ENCODE measurements at regions not wholly inside any gene's neighbourhood (a gene's known extent, or its start where the extent isn't known, plus 50 kb on each side); places are given as distances from the start of the nearest gene placed in this dataset.

DNA sequence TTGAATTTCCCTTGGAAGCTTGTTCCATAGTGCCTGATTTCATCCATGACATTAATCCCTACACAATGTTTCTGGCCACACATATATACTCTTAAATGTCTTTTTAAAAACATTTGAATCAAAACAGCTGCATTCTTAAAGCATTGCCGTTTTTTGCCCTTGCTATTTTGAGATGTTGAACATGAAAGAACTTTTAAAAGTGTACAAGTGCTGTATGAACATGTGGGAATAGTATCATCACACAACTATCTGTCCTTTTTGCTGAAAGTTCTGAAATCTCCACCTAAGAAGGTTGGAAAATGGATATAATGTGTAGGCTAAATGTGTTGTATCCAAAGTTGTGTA lies 318.7 kb upstream of the UBE2E3 start:
- H3K36me3 ChIP-seq (ENCODE audit: low read length) = no peaks in the 10 kb centered on the region
- TF ChIP-seq EZH2phosphoT487 (conservative IDR thresholded peaks at IDR 0.05; ENCODE audit: low read length) = no peak
- TF ChIP-seq, protein P1, sequence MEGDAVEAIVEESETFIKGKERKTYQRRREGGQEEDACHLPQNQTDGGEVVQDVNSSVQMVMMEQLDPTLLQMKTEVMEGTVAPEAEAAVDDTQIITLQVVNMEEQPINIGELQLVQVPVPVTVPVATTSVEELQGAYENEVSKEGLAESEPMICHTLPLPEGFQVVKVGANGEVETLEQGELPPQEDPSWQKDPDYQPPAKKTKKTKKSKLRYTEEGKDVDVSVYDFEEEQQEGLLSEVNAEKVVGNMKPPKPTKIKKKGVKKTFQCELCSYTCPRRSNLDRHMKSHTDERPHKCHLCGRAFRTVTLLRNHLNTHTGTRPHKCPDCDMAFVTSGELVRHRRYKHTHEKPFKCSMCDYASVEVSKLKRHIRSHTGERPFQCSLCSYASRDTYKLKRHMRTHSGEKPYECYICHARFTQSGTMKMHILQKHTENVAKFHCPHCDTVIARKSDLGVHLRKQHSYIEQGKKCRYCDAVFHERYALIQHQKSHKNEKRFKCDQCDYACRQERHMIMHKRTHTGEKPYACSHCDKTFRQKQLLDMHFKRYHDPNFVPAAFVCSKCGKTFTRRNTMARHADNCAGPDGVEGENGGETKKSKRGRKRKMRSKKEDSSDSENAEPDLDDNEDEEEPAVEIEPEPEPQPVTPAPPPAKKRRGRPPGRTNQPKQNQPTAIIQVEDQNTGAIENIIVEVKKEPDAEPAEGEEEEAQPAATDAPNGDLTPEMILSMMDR (IDR thresholded peaks at IDR 0.05; ENCODE audit: insufficient read depth, low read length, poor library complexity, severe bottlenecking) = no peak
- no peak overlapping the region for H3K4me3 ChIP-seq (ENCODE audit: insufficient read depth, low read length, poor library complexity, severe bottlenecking)
- no peaks in the 10 kb centered on the region for H3K79me2 ChIP-seq (ENCODE audit: insufficient read depth, low read length)
- H3K9ac ChIP-seq (ENCODE audit: low read length) = no peak overlapping the region
- H4K20me1 ChIP-seq (ENCODE audit: low read depth, low read length) = no peaks in the 10 kb centered on the region
- H3K9me2 ChIP-seq (replicated peaks; ENCODE audit: insufficient read depth, low read length) = no peaks in the 10 kb centered on the region
- no peaks in the 10 kb centered on the region for H3K27me3 ChIP-seq (ENCODE audit: low read length)
- H3K9me3 ChIP-seq (ENCODE audit: insufficient read depth, low read length) = no peaks in the 10 kb centered on the region
- H3F3A ChIP-seq (ENCODE audit: insufficient read depth) = no peaks in the 10 kb centered on the region
- no peak overlapping the region for H3K27ac ChIP-seq (ENCODE audit: low read depth, low read length)
- no peak overlapping the region for H2AFZ ChIP-seq (ENCODE audit: low read depth, low read length, severe bottlenecking)
- H3K4me2 ChIP-seq (ENCODE audit: low read depth, low read length, poor library complexity, severe bottlenecking) = no peak overlapping the region

DNA sequence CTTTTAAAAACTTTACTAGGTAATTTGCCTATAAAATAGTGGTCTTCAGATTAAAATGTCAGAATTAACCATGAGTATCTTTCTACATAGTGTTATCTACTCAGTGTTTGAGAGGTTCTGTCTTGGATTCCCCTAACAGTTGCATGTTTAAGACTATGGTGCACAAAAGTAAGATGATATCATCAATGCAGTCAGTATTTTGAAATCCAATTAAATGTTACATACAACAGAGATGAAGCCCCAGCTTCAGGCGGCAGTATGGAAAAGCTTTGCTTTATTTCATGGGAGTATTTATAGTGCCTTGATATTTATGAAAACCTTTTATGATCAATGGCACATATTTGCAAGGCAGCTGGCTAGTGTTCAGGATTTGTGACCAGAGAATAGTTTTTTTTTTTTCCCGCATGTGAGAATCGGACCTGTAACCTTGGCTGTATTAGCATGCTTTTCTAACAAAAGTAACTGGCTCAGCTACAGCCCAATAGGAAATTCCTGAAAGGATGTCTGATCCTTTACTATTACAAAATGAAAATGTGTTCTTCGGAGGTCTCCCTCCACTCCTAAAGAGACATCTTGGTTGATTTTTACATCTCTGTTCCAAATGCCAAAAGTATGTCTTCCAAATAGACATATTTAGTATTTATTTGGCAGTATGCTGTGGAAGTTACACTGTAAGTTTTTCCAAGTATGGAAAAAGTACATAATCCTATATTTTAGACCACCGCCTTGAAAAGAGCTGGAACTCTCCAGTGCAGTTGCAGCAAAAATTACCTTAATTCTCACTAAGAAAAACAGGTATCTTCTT lies 319.3 kb upstream of the UBE2E3 start:
- no peaks in the 10 kb centered on the region for H3K9me3 ChIP-seq (ENCODE audit: insufficient read depth, low read length)
- H3K4me3 ChIP-seq (ENCODE audit: insufficient read depth, low read length, poor library complexity, severe bottlenecking) = no peak overlapping the region
- H3K36me3 ChIP-seq (ENCODE audit: low read length) = no peaks in the 10 kb centered on the region
- no peaks in the 10 kb centered on the region for H3K27me3 ChIP-seq (ENCODE audit: low read length)
- H4K20me1 ChIP-seq (ENCODE audit: low read depth, low read length) = no peaks in the 10 kb centered on the region
- no peak overlapping the region for H2AFZ ChIP-seq (ENCODE audit: low read depth, low read length, severe bottlenecking)
- no peaks in the 10 kb centered on the region for H3F3A ChIP-seq (ENCODE audit: insufficient read depth)
- H3K79me2 ChIP-seq (ENCODE audit: insufficient read depth, low read length) = no peaks in the 10 kb centered on the region
- no peak overlapping the region for H3K4me2 ChIP-seq (ENCODE audit: low read depth, low read length, poor library complexity, severe bottlenecking)
- TF ChIP-seq EZH2phosphoT487 (conservative IDR thresholded peaks at IDR 0.05; ENCODE audit: low read length) = no peak
- H3K9me2 ChIP-seq (replicated peaks; ENCODE audit: insufficient read depth, low read length) = no peaks in the 10 kb centered on the region
- no peak overlapping the region for H3K27ac ChIP-seq (ENCODE audit: low read depth, low read length)
- H3K9ac ChIP-seq (ENCODE audit: low read length) = no peak overlapping the region

DNA sequence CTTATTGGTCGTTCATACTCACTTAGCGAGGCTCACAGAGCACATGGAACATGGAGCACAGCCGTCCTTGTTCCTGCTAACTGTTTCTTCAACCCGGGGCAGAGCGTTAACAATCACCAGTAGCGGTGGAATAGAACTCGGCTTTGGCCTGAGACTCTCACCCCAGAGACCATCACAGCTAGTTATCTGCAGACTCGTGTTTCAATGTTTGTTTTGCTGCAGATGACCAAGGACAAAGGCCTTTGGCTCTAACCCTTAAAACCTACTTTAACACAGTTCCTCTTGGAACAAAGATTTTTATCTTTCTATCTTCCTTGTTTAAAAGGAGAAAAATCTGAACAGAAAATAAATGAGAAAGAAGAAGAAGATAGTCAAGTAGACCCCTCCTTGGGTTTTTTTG lies 320.2 kb upstream of the UBE2E3 start:
- H3K27ac ChIP-seq (ENCODE audit: low read depth, low read length) = no peak overlapping the region
- no peaks in the 10 kb centered on the region for H3F3A ChIP-seq (ENCODE audit: insufficient read depth)
- no peaks in the 10 kb centered on the region for H3K9me2 ChIP-seq (replicated peaks; ENCODE audit: insufficient read depth, low read length)
- H3K9ac ChIP-seq (ENCODE audit: low read length) = no peak overlapping the region
- H3K9me3 ChIP-seq (ENCODE audit: insufficient read depth, low read length) = no peaks in the 10 kb centered on the region
- H4K20me1 ChIP-seq (ENCODE audit: low read depth, low read length) = no peaks in the 10 kb centered on the region
- H3K79me2 ChIP-seq (ENCODE audit: insufficient read depth, low read length) = no peaks in the 10 kb centered on the region
- H3K4me2 ChIP-seq (ENCODE audit: low read depth, low read length, poor library complexity, severe bottlenecking) = no peak overlapping the region
- TF ChIP-seq, protein P1 (IDR thresholded peaks at IDR 0.05; ENCODE audit: insufficient read depth, low read length, poor library complexity, severe bottlenecking) = no peak
- no peak for TF ChIP-seq EZH2phosphoT487 (conservative IDR thresholded peaks at IDR 0.05; ENCODE audit: low read length)
- no peaks in the 10 kb centered on the region for H3K27me3 ChIP-seq (ENCODE audit: low read length)
- no peak overlapping the region for H2AFZ ChIP-seq (ENCODE audit: low read depth, low read length, severe bottlenecking)
- H3K36me3 ChIP-seq (ENCODE audit: low read length) = no peaks in the 10 kb centered on the region
- H3K4me3 ChIP-seq (ENCODE audit: insufficient read depth, low read length, poor library complexity, severe bottlenecking) = no peak overlapping the region

DNA sequence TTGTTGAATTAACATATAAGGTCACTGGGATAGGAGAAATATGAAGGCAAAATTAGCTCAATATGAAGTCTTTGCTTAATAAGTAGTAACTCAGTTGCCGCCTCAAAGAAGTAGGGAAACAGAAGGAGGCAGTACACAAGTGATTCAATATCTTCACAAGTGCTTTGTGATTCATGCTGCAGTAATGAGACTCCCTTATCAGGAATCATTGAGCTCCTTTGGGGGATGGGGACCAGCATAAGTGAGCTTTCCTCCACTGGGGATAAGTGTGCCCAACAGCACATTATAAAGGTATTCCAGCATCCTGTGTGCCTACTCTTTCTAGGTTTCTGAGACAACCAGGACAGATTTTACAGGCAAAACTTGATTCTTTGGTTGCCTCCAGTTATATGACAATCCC lies 323.4 kb upstream of the UBE2E3 start:
- Histone ChIP-seq H3K4me2 (ENCODE audit: low read depth, low read length, poor library complexity, severe bottlenecking) (no peak overlapping the region), H3K27ac (ENCODE audit: low read depth, low read length) (no peak overlapping the region), H3K9ac (ENCODE audit: low read length) (no peak overlapping the region), H3K27me3 (ENCODE audit: low read length) (no peaks in the 10 kb centered on the region), H3F3A (ENCODE audit: insufficient read depth) (no peaks in the 10 kb centered on the region), H3K9me3 (ENCODE audit: insufficient read depth, low read length) (no peaks in the 10 kb centered on the region), H3K36me3 (ENCODE audit: low read length) (no peaks in the 10 kb centered on the region), H4K20me1 (ENCODE audit: low read depth, low read length) (no peaks in the 10 kb centered on the region), H2AFZ (ENCODE audit: low read depth, low read length, severe bottlenecking) (no peak overlapping the region), H3K79me2 (ENCODE audit: insufficient read depth, low read length) (no peaks in the 10 kb centered on the region), H3K4me3 (ENCODE audit: insufficient read depth, low read length, poor library complexity, severe bottlenecking) (no peak overlapping the region), H3K9me2 (replicated peaks; ENCODE audit: insufficient read depth, low read length) (no peaks in the 10 kb centered on the region)
- TF ChIP-seq, protein P1 (IDR thresholded peaks at IDR 0.05; ENCODE audit: insufficient read depth, low read length, poor library complexity, severe bottlenecking) = no peak
- no peak for TF ChIP-seq EZH2phosphoT487 (conservative IDR thresholded peaks at IDR 0.05; ENCODE audit: low read length)

All from SU-DHL-6 (cell line).